Lower leg skin (tissue), 3 donors: ENCODE measurements at regions not wholly inside any gene's neighbourhood (a gene's known extent, or its start where the extent isn't known, plus 50 kb on each side); places are given as distances from the start of the nearest gene placed in this dataset.

Source experiments
- POLR2A ChIP-seq, 2 donors: fragments of 450-650 bp; IDR thresholded peaks; one replicate each; pipeline ENCODE4 v1.6.1; 2016 to 2017; ENCODE audit warnings: antibody characterized with exemption in 2 of 2, mild to moderate bottlenecking in 1 of 2, moderate library complexity in 1 of 2
- TF ChIP-seq, protein P1 (sequence below), 3 donors: fragments of 450-650 bp; IDR thresholded peaks; one replicate each; pipeline ENCODE4 v1.5.1; 2016; ENCODE audit warnings: antibody characterized with exemption in 3 of 3, mild to moderate bottlenecking in 3 of 3, moderate library complexity in 2 of 3

DNA sequence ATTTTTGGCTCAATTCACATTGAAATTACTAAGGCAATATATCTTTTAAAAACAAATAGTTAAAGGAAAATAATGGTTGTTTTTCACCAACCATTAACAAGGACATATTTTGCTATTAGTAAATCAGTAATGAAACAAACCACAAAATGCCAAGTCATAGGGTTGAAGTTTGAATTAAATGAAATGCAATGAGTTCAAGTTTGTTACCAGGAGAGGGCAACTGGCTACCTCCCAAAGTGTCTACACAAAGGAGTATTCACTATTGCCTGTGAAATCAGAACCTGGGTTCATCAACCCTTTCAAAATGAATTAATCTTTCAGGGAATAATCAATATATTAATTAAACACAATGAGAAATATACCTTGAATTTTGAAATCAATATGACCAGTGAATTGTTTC lies 138.4 kb upstream of the DMRTA1 start:
- TF ChIP-seq, protein P1, sequence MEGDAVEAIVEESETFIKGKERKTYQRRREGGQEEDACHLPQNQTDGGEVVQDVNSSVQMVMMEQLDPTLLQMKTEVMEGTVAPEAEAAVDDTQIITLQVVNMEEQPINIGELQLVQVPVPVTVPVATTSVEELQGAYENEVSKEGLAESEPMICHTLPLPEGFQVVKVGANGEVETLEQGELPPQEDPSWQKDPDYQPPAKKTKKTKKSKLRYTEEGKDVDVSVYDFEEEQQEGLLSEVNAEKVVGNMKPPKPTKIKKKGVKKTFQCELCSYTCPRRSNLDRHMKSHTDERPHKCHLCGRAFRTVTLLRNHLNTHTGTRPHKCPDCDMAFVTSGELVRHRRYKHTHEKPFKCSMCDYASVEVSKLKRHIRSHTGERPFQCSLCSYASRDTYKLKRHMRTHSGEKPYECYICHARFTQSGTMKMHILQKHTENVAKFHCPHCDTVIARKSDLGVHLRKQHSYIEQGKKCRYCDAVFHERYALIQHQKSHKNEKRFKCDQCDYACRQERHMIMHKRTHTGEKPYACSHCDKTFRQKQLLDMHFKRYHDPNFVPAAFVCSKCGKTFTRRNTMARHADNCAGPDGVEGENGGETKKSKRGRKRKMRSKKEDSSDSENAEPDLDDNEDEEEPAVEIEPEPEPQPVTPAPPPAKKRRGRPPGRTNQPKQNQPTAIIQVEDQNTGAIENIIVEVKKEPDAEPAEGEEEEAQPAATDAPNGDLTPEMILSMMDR (IDR thresholded peaks at IDR 0.05), result no peak
- no peak for TF ChIP-seq POLR2A (IDR thresholded peaks at IDR 0.05)
